ENCODE measurements at regions not wholly inside any gene's neighbourhood (a gene's known extent, or its start where the extent isn't known, plus 50 kb on each side); places are given as distances from the start of the nearest gene placed in this dataset.

DNA sequence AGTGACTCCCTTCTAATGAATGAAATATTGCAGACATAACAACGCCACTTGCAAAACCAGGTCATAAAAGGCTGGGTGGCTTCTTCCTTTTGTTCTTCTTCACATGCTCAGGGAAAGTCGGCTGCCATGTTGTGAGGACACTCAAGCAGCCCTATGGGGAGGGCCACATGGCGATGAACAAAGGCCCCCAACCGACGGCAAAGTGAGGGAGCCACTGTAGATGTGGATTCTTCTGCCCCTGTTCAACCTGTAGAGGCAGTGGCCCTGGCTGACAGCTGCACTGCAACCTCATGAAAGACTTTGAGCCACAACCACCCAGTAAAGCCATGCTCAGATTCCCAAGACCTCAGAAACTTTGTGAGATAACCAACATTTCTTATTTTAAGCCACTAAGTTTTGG is 203.5 kb upstream of the TNRC6C start:
- Histone ChIP-seq H3K27ac (ENCODE audit: extremely low read depth, low read depth, low read length) (no peak overlapping the region), H3K9ac (ENCODE audit: insufficient read depth in 1 of 2, low read depth in 2 of 2, low read length in 2 of 2) (no peak overlapping the region), H3K27me3 (ENCODE audit: control insufficient read depth in 2 of 2, insufficient read depth in 2 of 2, low read length in 2 of 2) (peaks cover 35 to 75% of the 10 kb centered on the region in 2 experiments), H3K9me1 (ENCODE audit: control insufficient read depth, insufficient read depth, low read length) (no peaks in the 10 kb centered on the region), H2AFZ (ENCODE audit: low read depth, low read length) (no peak overlapping the region), H3K4me1 (replicated peaks in 1 of 2; ENCODE audit: control insufficient read depth in 2 of 2, insufficient read depth in 2 of 2, low read length in 2 of 2) (no peaks in the 10 kb centered on the region; a peak in 1 of 5 replicates), H3K9me3 (replicated peaks; ENCODE audit: control insufficient read depth, insufficient read depth, low read depth, low read length) (no peaks in the 10 kb centered on the region), H3K4me2 (ENCODE audit: insufficient read depth, low read length) (no peak overlapping the region), H4K20me1 (replicated peaks; ENCODE audit: control insufficient read depth, insufficient read depth, low read length) (no peaks in the 10 kb centered on the region), H3K79me2 (ENCODE audit: control insufficient read depth, insufficient read depth, low read length) (no peaks in the 10 kb centered on the region), H3K4me3 (no peak overlapping the region), H3K36me3 (ENCODE audit: control insufficient read depth, insufficient read depth, low read length) (no peaks in the 10 kb centered on the region)
- ChIA-PET CTCF (ENCODE audit: low intra/inter-chr PET ratio) (no interaction called here), POLR2A (no interaction called here)
- WGBS (ENCODE audit: insufficient coverage, low coverage, missing lambda C conversion rate): 7% methylated on average over 5 of the region's 5 CpGs
- in situ Hi-C loops (cut with MboI) (no loop called here), intact Hi-C loops (cut with micrococcal nuclease) (no loop called here)
- no peak for DNase-seq (ENCODE audit: extremely low read depth in 1 of 4, low spot score in 3 of 4)
- FAIRE-seq: no peak
- no peak for ATAC-seq
- BruUV-seq (replicated peaks): no TSS peak
- TF ChIP-seq ZNF41 (CRISPR knock-in tag; conservative IDR thresholded peaks at IDR 0.05): no peak
- TF ChIP-seq, protein P1, sequence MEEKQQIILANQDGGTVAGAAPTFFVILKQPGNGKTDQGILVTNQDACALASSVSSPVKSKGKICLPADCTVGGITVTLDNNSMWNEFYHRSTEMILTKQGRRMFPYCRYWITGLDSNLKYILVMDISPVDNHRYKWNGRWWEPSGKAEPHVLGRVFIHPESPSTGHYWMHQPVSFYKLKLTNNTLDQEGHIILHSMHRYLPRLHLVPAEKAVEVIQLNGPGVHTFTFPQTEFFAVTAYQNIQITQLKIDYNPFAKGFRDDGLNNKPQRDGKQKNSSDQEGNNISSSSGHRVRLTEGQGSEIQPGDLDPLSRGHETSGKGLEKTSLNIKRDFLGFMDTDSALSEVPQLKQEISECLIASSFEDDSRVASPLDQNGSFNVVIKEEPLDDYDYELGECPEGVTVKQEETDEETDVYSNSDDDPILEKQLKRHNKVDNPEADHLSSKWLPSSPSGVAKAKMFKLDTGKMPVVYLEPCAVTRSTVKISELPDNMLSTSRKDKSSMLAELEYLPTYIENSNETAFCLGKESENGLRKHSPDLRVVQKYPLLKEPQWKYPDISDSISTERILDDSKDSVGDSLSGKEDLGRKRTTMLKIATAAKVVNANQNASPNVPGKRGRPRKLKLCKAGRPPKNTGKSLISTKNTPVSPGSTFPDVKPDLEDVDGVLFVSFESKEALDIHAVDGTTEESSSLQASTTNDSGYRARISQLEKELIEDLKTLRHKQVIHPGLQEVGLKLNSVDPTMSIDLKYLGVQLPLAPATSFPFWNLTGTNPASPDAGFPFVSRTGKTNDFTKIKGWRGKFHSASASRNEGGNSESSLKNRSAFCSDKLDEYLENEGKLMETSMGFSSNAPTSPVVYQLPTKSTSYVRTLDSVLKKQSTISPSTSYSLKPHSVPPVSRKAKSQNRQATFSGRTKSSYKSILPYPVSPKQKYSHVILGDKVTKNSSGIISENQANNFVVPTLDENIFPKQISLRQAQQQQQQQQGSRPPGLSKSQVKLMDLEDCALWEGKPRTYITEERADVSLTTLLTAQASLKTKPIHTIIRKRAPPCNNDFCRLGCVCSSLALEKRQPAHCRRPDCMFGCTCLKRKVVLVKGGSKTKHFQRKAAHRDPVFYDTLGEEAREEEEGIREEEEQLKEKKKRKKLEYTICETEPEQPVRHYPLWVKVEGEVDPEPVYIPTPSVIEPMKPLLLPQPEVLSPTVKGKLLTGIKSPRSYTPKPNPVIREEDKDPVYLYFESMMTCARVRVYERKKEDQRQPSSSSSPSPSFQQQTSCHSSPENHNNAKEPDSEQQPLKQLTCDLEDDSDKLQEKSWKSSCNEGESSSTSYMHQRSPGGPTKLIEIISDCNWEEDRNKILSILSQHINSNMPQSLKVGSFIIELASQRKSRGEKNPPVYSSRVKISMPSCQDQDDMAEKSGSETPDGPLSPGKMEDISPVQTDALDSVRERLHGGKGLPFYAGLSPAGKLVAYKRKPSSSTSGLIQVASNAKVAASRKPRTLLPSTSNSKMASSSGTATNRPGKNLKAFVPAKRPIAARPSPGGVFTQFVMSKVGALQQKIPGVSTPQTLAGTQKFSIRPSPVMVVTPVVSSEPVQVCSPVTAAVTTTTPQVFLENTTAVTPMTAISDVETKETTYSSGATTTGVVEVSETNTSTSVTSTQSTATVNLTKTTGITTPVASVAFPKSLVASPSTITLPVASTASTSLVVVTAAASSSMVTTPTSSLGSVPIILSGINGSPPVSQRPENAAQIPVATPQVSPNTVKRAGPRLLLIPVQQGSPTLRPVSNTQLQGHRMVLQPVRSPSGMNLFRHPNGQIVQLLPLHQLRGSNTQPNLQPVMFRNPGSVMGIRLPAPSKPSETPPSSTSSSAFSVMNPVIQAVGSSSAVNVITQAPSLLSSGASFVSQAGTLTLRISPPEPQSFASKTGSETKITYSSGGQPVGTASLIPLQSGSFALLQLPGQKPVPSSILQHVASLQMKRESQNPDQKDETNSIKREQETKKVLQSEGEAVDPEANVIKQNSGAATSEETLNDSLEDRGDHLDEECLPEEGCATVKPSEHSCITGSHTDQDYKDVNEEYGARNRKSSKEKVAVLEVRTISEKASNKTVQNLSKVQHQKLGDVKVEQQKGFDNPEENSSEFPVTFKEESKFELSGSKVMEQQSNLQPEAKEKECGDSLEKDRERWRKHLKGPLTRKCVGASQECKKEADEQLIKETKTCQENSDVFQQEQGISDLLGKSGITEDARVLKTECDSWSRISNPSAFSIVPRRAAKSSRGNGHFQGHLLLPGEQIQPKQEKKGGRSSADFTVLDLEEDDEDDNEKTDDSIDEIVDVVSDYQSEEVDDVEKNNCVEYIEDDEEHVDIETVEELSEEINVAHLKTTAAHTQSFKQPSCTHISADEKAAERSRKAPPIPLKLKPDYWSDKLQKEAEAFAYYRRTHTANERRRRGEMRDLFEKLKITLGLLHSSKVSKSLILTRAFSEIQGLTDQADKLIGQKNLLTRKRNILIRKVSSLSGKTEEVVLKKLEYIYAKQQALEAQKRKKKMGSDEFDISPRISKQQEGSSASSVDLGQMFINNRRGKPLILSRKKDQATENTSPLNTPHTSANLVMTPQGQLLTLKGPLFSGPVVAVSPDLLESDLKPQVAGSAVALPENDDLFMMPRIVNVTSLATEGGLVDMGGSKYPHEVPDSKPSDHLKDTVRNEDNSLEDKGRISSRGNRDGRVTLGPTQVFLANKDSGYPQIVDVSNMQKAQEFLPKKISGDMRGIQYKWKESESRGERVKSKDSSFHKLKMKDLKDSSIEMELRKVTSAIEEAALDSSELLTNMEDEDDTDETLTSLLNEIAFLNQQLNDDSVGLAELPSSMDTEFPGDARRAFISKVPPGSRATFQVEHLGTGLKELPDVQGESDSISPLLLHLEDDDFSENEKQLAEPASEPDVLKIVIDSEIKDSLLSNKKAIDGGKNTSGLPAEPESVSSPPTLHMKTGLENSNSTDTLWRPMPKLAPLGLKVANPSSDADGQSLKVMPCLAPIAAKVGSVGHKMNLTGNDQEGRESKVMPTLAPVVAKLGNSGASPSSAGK (IDR thresholded peaks at IDR 0.05): no peak
- TF ChIP-seq, protein P2, sequence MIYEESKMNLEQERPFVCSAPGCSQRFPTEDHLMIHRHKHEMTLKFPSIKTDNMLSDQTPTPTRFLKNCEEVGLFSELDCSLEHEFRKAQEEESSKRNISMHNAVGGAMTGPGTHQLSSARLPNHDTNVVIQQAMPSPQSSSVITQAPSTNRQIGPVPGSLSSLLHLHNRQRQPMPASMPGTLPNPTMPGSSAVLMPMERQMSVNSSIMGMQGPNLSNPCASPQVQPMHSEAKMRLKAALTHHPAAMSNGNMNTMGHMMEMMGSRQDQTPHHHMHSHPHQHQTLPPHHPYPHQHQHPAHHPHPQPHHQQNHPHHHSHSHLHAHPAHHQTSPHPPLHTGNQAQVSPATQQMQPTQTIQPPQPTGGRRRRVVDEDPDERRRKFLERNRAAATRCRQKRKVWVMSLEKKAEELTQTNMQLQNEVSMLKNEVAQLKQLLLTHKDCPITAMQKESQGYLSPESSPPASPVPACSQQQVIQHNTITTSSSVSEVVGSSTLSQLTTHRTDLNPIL (CRISPR knock-in tag; IDR thresholded peaks at IDR 0.05): no peak
- TF ChIP-seq POU5F1 (IDR thresholded peaks at IDR 0.05; ENCODE audit: borderline replicate concordance, low read depth, low read length, partially characterized antibody): no peak
- TF ChIP-seq SLC30A9 (CRISPR knock-in tag; IDR thresholded peaks at IDR 0.05): no peak
- no peak for TF ChIP-seq NBN (IDR thresholded peaks at IDR 0.05; ENCODE audit: low read depth)
- no peak for TF ChIP-seq HNRNPK (IDR thresholded peaks at IDR 0.05; ENCODE audit: low read depth, low read length, poor library complexity, severe bottlenecking)
- no peak for TF ChIP-seq SIN3B (IDR thresholded peaks at IDR 0.05; ENCODE audit: low read depth)
